C4-2B (cell line): ENCODE measurements at regions not wholly inside any gene's neighbourhood (a gene's known extent, or its start where the extent isn't known, plus 50 kb on each side); places are given as distances from the start of the nearest gene placed in this dataset.

Experiments used
- CTCF ChIP-seq: fragments of 450-650 bp; conservative IDR thresholded peaks from 2 replicates; pipeline ENCODE4 v1.5.1; 2017; ENCODE audit warnings: mild to moderate bottlenecking
- ZFX ChIP-seq: fragments of 450-650 bp; IDR thresholded peaks from 2 replicates; pipeline ENCODE4 v1.6.1; 2017

DNA sequence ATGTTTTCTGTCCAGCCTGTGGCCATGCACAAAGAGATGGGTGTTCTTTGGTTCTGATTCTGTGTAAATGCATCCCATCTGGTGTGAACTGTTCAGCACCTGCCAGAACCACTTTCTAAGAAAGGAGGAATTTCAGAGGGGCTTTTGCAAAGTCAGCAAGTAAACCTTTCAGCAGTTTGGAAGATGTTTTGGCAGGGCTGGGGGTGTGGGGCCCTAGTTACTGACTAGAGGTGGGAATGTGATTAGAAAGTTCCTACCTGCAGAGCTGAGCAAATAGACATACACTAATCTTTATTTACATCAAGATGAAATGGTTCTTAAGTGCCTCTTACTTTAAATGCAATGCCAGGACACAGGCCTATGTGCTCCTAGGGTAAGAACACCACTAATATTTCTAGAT, 378.1 kb upstream of the USP24 start:
- TF ChIP-seq CTCF = no peak
- no peak for TF ChIP-seq ZFX
